UCSD-AML1 (cell line): ENCODE measurements at regions not wholly inside any gene's neighbourhood (a gene's known extent, or its start where the extent isn't known, plus 50 kb on each side); places are given as distances from the start of the nearest gene placed in this dataset.

Experiments used
- DNase-seq: peaks from one replicate; lab custom pipeline; 2025; ENCODE audit not compliant: unreplicated experiment; lab: John Stamatoyannopoulos, UW

DNA sequence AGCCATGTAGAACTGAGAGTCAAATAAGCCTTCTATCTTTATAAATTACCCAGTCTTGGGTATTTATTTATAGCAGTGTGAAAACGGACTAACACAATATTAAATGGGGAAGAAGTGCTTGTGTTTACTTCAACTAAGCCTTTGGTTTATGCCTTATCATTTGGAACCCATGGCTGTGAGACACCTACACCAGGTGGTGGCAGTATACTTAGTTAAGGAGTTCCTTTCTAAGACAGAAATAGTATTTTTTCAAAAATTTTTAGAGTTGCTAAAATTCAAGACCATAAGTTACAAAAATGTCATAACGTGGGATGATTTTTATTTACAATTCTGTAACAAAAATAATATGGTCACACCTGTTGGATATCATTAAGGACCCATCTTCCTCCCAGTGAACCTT is 354.5 kb upstream of the SOX14 start:
- DNase-seq: no peak

- DNase-seq: no peak
These were observed 354.1 kb upstream of the SOX14 start for GRCh38 chr3:137410028-137410427.

DNA sequence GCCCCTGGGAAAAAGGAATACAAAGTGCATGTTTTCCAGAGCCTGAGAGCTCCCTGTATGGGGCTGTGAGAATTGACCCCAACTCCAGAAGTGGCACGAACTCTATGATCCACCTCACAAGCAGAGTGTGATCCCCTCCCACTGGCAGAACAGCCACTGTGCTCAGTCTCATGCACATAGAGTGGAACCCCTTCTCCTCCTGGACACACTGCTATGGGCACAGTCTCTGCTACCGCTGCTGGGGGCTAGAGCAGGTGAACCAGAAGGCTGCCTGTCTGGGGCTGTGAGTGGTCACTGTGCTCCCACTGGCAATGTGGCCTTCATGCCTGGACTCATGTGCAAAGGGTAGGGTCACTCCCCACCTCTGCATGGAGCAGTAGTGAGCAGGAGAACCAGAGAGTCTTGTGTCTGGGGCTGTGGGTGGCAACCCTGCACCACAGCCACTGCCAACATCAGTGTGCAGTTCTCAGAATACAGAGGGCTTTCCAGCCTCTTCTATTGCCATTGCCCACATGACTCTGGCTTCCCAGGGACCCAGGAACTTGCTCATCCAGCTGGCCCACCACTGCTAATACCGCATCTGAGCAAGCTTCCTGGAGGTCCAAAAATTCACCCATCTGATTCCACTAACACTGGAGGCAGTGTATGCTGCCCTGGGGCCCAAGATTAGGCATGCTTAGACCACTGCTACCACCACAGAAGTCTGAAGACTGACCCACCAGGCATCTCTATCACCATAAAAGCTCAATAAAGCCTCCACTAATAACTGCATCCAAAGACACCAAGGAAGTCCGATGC is 343.7 kb upstream of the SOX14 start:
- no peak for DNase-seq

- no peak for DNase-seq
These were observed 325.6 kb upstream of the SOX14 start for GRCh38 chr3:137438561-137438960.

DNA sequence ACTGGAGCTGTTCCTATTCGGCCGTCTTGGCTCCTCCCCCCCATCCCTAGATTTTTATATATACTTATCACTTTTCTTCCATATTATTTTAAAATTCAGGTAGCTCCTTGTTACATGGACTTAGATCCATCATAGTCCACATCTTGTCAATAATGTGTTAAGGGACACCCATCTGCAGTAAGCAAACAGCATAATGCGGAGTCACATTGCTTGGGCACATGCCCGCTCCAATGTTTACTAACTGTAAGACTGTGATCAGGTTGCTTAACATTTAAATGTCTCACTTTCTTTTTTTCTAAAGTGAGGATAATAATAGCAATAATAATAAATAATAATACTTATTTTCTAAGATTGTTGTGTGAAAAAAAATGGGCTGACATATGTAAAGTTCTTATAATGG is 303.2 kb upstream of the SOX14 start:
- DNase-seq: no peak

GRCh38 chr3:137463131-137463530 is 301.0 kb upstream of the SOX14 start:
- no peak for DNase-seq

DNA sequence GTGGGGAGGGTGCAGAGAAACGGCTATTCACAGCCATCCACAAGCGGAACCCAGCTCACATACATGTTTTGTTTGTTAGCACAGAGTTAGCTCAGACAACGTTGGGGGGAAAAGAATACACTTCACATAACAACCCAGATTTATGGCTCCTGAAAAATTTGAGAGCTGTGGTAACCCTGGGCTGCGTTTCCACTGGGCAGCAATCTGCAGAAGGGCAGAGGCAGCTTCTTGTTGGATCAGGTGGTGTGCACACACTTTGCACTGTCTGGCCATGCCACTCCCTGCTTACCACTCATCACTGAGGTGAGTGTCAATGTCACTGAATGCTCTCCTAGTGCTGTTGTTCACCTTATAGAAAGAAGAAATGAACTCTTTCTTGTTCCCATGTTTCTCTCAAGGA is 299.8 kb upstream of the SOX14 start:
- DNase-seq: no peak

- no peak for DNase-seq
These were observed 295.7 kb upstream of the SOX14 start for GRCh38 chr3:137468446-137468845.

GRCh38 chr3:137469263-137469662 is 294.9 kb upstream of the SOX14 start:
- no peak for DNase-seq

DNA sequence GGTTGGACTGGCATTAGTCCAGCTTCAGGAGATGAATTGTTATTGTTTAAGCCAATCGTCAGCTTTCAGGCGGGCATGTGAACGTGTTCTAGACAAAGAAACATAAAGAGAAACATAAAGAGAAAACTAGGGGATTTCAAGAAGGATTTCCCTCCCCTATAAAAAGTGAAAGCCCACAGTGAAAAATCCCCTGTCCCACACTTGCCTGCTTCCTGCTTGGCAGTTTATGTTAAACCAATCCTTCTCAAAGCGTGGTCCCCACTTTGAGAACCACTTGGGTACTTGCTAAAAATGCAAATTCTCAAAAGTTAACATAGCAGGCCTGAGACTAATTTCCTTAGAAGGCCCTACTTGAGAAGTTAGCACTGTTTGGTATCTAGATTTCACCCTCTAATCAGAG is 293.0 kb upstream of the SOX14 start:
- DNase-seq: no peak

DNA sequence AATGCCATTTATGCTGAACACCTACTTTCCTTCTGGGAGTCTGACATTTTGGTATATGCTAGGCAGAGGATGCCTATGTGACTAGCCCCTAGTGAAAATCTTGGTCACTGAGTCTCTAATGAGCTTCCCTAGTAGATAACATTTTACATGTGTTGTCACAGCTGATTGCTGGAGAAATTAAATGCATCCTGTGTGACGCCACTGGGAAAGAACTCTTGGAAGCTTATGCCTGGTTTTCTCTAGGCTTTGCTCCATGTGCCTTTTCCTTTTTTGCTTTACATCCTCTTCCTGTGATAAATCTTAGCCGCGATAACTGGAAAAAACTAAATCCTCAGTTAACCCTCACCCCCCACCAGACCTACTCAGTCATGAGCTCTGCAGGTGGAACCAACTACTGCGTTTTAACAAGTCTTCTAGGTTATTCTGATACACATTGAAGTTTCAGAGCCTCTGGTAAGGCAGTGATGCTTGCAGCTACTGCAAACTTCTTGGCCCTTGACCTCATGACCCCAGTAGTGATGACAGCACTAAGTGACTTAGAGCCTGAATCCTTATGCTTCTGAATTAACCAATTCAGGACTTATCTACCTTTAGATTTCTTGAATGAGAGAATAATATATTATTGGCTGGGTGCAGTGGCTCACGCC is 292.4 kb upstream of the SOX14 start:
- no peak for DNase-seq

DNA sequence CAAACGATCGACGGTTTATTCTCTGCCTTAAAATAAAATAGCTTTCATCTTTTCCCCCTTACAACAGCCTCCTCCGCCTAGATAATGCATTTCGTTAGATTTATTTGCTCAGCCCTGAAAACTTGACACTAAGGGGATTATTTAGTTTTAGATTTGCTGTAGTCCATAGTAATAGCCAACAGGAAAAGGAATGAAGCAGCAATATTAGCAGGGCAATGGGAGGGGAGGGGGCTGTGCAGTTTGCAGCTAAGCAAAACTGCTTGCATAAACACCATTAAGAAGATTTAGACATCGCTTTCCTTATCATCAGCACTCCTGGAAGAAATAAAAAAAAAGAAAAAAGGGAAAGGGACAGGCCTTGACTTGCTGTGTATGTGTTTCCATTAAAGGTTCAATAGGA is 286.5 kb upstream of the SOX14 start:
- no peak for DNase-seq

DNA sequence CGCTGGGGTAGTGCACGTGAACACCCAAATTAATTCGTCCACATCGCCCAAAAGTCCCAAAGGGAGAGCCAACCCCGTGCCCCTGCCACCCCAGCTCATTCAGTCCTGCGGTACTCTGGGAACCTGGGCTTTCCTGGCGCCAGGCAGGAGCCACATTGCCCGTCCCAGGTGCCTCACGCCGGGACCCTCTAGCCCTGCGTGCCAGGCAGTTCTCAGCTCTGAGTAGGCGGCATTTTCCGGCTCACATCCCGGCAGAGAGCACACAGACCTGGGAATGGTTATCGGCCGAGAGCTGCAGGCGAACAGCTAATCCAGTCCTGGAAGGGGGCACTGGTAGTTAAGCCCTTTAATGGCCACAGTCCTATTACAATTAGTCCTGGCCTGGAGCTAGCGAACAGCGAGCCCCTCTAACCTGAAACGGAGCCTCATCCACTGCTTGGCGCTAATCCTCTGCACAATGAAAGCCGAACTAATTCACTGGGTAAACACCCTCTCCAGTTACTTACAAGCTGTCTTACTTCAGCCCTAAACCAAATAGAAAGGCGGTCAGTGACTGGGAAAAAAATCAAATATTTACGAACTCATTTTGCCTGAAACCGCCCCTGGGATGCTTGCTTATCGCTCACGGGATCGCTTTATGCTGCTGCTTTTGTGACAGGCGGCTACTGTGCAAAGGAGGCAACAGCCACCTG is 254.6 kb upstream of the SOX14 start:
- no peak for DNase-seq

DNA sequence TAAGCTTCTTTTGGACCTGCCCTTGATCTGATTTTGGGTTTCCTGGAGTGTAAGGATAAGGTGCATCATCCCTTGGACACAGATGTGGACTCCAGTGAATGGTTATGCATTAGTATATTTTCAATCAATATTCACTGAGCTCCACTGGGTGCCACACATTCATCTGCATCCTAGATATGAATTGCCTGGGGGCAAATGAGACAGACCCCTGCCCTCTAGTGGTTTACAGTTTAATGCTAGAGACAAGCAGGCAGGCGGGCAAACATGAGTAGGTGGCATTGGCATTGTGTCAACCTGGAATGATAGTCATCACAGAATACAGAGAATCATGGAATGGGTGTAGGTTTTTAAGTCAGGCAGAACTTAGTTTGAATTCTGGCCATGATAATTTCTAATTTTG is 252.5 kb upstream of the SOX14 start:
- no peak for DNase-seq

DNA sequence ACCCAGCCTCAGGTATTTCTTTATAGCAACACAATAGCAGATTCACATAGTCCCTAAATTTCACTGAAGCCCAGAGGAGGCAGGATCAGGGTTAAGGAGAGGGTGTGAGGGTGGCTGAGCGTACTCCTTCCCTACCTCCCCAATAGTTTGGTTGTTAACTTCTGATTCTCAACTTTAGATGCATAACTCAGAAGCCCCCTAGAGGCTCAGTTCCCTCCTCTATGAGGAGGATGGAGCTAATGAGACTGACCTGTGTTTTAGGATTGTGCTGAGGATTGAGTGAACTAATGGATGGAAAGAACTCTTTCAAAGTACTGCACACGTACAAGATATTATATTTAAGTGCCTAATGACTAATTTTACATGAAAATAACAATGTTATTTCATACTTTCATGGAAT is 249.3 kb upstream of the SOX14 start:
- no peak for DNase-seq

GRCh38 chr3:137519602-137520001 is 244.5 kb upstream of the SOX14 start:
- no peak for DNase-seq

DNA sequence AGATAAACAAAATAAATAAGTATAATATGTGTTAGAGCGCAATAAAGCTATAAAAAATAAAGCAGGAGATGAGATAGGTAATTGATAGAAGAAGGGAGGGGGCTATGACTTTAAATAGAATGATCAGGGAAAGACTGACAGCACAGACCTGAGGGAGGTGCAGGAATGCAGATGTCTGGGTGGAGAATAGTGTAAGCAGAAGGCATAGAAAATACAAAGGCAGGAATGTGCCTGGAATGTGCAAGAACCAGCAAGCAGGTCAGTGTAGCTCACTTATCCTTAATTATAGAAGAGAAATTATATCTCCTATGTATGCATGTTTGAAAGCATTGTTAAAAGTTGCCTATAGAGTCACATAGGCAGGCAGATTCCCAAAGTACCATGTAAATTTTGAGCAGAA is 239.4 kb upstream of the SOX14 start:
- DNase-seq: no peak

GRCh38 chr3:137525471-137525870 is 238.6 kb upstream of the SOX14 start:
- DNase-seq: no peak

DNA sequence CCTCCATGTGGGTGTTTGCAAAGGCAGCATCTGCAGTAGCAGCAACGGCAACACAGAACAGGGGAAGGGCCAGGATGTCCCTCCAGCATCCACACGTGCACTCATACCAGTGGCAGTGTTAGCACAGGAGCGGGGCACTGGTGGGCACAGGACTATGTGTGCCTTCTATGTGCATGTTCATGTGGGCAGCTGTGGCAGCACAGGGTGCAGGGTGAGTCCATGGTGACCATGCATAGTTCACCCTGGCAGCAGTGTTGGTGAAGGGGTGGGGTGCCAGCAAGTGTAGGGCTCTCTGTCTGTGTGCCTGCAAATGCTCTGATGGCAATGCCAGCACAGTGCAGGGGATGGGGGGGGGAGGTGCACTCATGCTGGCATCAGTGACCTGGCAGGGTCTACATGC is 222.1 kb upstream of the SOX14 start:
- DNase-seq: no peak

DNA sequence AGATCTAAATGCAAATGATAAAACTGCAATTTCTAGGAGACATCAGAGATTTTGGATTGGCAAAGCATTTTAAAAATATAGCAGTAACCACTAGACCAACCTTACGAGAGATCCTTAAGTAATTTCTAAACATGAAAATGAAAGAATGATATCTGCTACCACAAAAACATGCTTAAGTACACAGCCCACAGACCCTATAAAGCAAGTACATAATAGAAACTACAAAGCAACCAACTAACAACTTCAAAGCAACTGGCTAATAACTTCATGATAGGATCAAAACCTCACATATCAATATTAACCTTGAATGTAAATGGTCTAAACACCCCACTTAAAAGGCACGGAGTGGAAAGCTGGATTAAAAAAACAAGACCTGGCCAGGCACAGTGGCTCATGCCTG is 209.9 kb upstream of the SOX14 start:
- no peak for DNase-seq

DNA sequence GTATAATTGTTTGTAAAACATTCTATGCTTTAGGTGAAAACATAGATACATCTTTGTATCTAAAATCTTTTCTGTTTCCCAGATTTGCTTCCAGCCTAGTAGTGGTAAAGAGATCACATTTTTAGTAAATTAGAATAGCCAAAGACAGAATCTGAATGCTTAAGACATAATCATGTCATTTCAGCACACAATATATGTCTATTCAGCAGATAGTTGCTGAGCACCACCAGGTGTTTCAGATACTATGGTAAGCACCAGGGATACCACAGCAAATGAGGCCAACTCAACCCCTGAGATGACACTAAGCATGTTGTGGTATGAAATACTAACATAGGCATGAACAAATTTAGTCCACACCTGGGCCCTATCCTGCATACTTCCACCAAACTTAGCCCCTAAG is 195.2 kb upstream of the SOX14 start:
- no peak for DNase-seq

GRCh38 chr3:137572931-137573330 is 191.2 kb upstream of the SOX14 start:
- no peak for DNase-seq
